ENCODE measurements at regions not wholly inside any gene's neighbourhood (a gene's known extent, or its start where the extent isn't known, plus 50 kb on each side); places are given as distances from the start of the nearest gene placed in this dataset.

DNA sequence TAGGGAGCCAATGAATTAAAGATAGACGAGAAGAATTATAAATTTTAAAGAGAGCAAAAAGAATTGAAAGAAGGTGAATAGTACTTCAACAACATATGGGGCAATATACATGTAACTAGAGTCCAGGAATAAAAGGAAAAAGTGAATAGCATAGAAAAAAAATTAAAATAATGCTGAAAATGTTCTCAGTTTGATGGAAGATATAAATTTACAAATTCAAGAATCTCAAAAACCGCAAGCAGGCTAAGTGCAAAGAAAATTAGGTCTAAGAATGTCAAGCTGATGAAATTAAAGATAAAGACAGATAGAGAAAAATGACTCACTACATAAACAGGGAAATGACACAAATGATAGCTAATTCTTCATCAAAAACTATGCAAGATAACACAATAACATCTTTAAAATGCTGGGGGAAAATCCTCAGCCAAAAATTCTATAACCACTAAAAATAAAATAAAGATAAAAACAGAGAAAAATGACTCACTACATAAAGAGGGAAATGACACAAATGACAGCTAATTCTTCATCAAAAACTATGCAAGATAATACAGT lies 326.3 kb downstream of the TBX15 start:
- Histone ChIP-seq H2AFZ (ENCODE audit: low read depth) (no peak overlapping the region), H4K20me1 (ENCODE audit: insufficient read depth) (no peaks in the 10 kb centered on the region), H3K4me1 (ENCODE audit: low read depth, poor library complexity, severe bottlenecking) (no peaks in the 10 kb centered on the region), H3K4me2 (no peak overlapping the region), H3K27ac (no peak overlapping the region), H3K36me3 (ENCODE audit: insufficient read depth) (no peaks in the 10 kb centered on the region), H3K9ac (no peak overlapping the region), H3K79me2 (ENCODE audit: insufficient read depth, low read depth) (no peaks in the 10 kb centered on the region), H3K4me3 (IDR thresholded peaks at IDR 0.05; ENCODE audit: insufficient read depth, low read depth, low read length) (no peak overlapping the region), H3K27me3 (ENCODE audit: insufficient read depth, low read depth) (no peaks in the 10 kb centered on the region)
- TF ChIP-seq CTCF (conservative IDR thresholded peaks at IDR 0.05; ENCODE audit: low read depth, low read length) = no peak

DNA sequence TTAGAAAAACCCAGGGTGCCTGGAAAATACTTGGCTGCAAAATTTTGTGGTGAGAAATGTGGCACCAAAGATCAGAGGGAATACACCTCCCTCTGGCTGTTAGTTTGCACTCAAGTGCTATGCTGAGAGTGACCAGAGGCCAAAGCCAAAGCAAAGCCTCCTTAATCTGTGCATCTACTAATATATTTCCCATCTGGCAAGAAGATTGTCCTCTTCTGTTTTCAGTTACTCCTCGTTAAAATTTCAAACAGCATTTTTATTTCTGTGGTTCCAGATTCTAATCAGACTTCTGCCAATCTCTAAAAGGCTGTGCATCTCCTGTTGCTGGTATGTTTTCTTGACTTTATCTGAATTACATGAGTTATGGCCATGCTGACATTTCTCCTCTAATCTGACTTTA lies 327.4 kb downstream of the TBX15 start:
- Histone ChIP-seq H3K36me3 (ENCODE audit: insufficient read depth) (no peaks in the 10 kb centered on the region), H3K9ac (no peak overlapping the region), H2AFZ (ENCODE audit: low read depth) (no peak overlapping the region), H3K4me1 (ENCODE audit: low read depth, poor library complexity, severe bottlenecking) (no peaks in the 10 kb centered on the region), H3K27me3 (ENCODE audit: insufficient read depth, low read depth) (no peaks in the 10 kb centered on the region), H4K20me1 (ENCODE audit: insufficient read depth) (no peaks in the 10 kb centered on the region), H3K27ac (no peak overlapping the region), H3K4me2 (no peak overlapping the region), H3K4me3 (IDR thresholded peaks at IDR 0.05; ENCODE audit: insufficient read depth, low read depth, low read length) (no peak overlapping the region), H3K79me2 (ENCODE audit: insufficient read depth, low read depth) (no peaks in the 10 kb centered on the region)
- TF ChIP-seq CTCF (conservative IDR thresholded peaks at IDR 0.05; ENCODE audit: low read depth, low read length) = no peak

- no peaks in the 10 kb centered on the region for H3K36me3 ChIP-seq (ENCODE audit: insufficient read depth)
- no peaks in the 10 kb centered on the region for H3K27me3 ChIP-seq (ENCODE audit: insufficient read depth, low read depth)
- H2AFZ ChIP-seq (ENCODE audit: low read depth) = no peak overlapping the region
- no peaks in the 10 kb centered on the region for H4K20me1 ChIP-seq (ENCODE audit: insufficient read depth)
- no peak overlapping the region for H3K27ac ChIP-seq
- H3K4me1 ChIP-seq (ENCODE audit: low read depth, poor library complexity, severe bottlenecking) = no peaks in the 10 kb centered on the region
- no peaks in the 10 kb centered on the region for H3K79me2 ChIP-seq (ENCODE audit: insufficient read depth, low read depth)
- H3K4me2 ChIP-seq = no peak overlapping the region
- no peak overlapping the region for H3K4me3 ChIP-seq (IDR thresholded peaks at IDR 0.05; ENCODE audit: insufficient read depth, low read depth, low read length)
- no peak for TF ChIP-seq CTCF (conservative IDR thresholded peaks at IDR 0.05; ENCODE audit: low read depth, low read length)
- no peak overlapping the region for H3K9ac ChIP-seq
Observed at GRCh38 chr1:118659646-118660045, 328.5 kb downstream of the TBX15 start.

- Histone ChIP-seq H3K9ac (no peak overlapping the region), H4K20me1 (ENCODE audit: insufficient read depth) (no peaks in the 10 kb centered on the region), H3K27me3 (ENCODE audit: insufficient read depth, low read depth) (no peaks in the 10 kb centered on the region), H3K4me2 (no peak overlapping the region), H3K79me2 (ENCODE audit: insufficient read depth, low read depth) (no peaks in the 10 kb centered on the region), H3K27ac (no peak overlapping the region), H3K36me3 (ENCODE audit: insufficient read depth) (no peaks in the 10 kb centered on the region), H3K4me3 (IDR thresholded peaks at IDR 0.05; ENCODE audit: insufficient read depth, low read depth, low read length) (no peak overlapping the region), H2AFZ (ENCODE audit: low read depth) (no peak overlapping the region), H3K4me1 (ENCODE audit: low read depth, poor library complexity, severe bottlenecking) (no peaks in the 10 kb centered on the region)
- no peak for TF ChIP-seq CTCF (conservative IDR thresholded peaks at IDR 0.05; ENCODE audit: low read depth, low read length)
Observed at GRCh38 chr1:118650107-118650807, 337.9 kb downstream of the TBX15 start.
